GM19468 (cell line): ENCODE measurements at regions not wholly inside any gene's neighbourhood (a gene's known extent, or its start where the extent isn't known, plus 50 kb on each side); places are given as distances from the start of the nearest gene placed in this dataset.
"Not testable (repeated sequence)": the region's sequence is repeated elsewhere in the genome, so short reads cannot be mapped to it uniquely, and the experiment has no call there.

Experiments used
- ATAC-seq: cut with Tn5 transposase; IDR thresholded peaks from one replicate; pipeline ENCODE4 v1.9.1; 2021; ENCODE audit warnings: mild to moderate bottlenecking, moderate library complexity, moderate number of reproducible peaks; ENCODE audit not compliant: unreplicated experiment; ENCODE audit errors: extremely low read depth

GRCh38 chr4:4004702-4005101 lies 222.0 kb downstream of the OTOP1 start:
- not testable (repeated sequence) for ATAC-seq

DNA sequence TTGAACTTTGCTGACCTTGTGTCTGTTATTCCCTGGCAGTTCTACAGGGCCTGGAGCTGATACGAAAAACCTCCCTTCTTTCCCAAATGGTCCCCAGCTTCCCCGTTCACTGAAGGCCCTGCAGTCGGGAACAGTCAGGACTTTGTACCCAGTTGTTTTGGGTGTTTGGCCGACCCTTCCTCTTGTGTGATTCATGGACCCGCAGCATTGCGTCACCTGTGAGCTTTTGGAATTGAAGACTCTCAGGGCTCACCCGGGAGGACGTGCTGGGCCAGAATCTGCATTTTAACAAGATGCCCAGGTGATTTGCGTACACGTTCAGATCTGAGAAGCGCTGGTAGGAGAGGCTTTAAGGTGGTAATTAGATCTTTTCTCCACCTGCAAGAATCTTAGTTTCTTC lies 220.4 kb downstream of the OTOP1 start:
- not testable (repeated sequence) for ATAC-seq

GRCh38 chr4:4019071-4019470 lies 207.7 kb downstream of the OTOP1 start:
- ATAC-seq: not testable (repeated sequence)

- ATAC-seq: not testable (repeated sequence)
Observed at GRCh38 chr4:4021161-4021560, 205.6 kb downstream of the OTOP1 start.

GRCh38 chr4:4026708-4027107 lies 200.0 kb downstream of the OTOP1 start:
- ATAC-seq: not testable (repeated sequence)

DNA sequence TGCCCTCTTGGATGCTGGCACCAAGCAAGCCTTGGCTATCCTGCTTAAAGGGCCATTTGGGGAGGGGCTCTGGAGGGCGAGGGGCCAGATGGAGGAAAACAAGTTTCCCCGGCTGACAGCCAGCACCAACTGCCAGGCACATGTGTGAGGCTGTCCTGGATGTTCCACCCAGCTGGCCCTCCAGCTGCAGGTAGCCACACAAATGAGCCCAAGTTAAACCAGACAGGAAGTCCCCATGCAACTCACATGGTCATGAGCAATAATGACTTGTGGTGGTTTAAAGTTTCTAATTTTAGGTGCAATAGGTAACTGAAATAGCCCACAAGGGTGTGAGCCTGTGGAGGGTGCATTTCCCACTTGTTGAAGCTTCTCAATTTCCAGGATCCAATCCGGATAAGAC lies 198.0 kb downstream of the OTOP1 start:
- peak; percentile 26 for ATAC-seq

- not testable (repeated sequence) for ATAC-seq
Observed at GRCh38 chr4:4030509-4030908, 196.2 kb downstream of the OTOP1 start.

- not testable (repeated sequence) for ATAC-seq
Observed at GRCh38 chr4:4031446-4032135, 195.1 kb downstream of the OTOP1 start.

- not testable (repeated sequence) for ATAC-seq
Observed at GRCh38 chr4:4032364-4032763, 194.4 kb downstream of the OTOP1 start.

GRCh38 chr4:4032801-4033605 lies 193.7 kb downstream of the OTOP1 start:
- ATAC-seq: not testable (repeated sequence)

GRCh38 chr4:4037399-4038138 lies 189.2 kb downstream of the OTOP1 start:
- ATAC-seq: not testable (repeated sequence)

- not testable (repeated sequence) for ATAC-seq
Observed at GRCh38 chr4:4045823-4046222, 180.9 kb downstream of the OTOP1 start.

- ATAC-seq: not testable (repeated sequence)
Observed at GRCh38 chr4:4046686-4047085, 180.0 kb downstream of the OTOP1 start.

DNA sequence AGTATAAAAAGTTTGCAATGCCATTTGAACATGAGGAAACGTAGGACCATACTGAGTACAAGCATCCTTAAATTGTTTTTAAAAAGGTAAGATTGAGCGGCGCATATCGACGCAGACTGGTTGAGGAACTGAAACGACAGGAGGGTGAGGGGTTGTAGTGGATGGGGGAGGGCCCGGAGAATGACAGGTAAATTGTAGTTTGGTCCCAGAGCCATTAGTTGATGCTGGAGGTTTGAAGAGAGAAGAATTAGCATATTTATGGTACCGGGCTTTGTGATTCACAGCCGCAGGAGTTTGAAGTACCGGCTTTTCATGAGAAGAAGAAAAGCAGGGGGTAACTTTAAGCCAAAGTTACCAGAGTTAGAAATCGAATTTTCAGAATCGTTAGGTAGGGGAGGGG lies 179.5 kb downstream of the OTOP1 start:
- ATAC-seq: not testable (repeated sequence)

GRCh38 chr4:4048227-4048626 lies 178.5 kb downstream of the OTOP1 start:
- not testable (repeated sequence) for ATAC-seq

- not testable (repeated sequence) for ATAC-seq
Observed at GRCh38 chr4:4050781-4051180, 175.9 kb downstream of the OTOP1 start.

DNA sequence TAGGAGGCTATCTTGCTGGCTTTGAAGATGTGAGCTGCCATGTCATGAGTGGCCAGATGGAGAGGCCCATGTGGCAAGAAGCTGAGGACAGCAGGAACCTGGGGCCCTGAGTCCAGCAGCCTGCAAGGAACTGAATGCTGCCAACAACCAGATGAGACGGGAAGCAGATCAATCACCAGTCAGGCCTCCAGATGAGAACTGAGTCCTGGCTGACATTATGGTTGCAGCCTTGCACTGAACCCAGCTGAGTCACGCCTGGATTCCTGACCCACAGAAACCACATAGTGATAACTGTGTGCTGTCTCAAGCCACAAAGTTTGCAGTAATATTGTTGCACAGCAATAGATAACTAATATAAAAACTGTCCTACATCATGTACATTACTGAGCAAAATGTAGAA lies 173.8 kb downstream of the OTOP1 start:
- ATAC-seq: not testable (repeated sequence)

DNA sequence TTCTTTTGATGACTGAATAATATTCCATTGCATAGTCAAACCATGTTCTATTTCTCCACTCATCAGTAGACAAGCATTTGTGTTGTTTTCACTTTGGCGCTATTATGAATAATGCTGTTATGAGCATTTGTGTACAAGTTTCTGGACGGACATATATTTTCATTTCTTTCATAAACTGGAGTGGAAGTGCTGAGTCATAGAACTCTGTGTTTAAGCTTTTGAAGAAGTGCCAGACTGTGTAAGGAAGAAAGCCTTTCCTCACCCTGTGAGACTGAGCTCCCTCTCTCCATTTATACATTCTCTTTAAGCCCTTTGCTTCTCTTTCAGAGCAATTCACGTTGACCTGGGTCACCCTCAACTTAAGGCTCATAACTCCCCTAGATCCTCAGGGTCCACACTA lies 169.5 kb downstream of the OTOP1 start:
- ATAC-seq: not testable (repeated sequence)

- ATAC-seq: not testable (repeated sequence)
Observed at GRCh38 chr4:4084171-4084570, 142.6 kb downstream of the OTOP1 start.

DNA sequence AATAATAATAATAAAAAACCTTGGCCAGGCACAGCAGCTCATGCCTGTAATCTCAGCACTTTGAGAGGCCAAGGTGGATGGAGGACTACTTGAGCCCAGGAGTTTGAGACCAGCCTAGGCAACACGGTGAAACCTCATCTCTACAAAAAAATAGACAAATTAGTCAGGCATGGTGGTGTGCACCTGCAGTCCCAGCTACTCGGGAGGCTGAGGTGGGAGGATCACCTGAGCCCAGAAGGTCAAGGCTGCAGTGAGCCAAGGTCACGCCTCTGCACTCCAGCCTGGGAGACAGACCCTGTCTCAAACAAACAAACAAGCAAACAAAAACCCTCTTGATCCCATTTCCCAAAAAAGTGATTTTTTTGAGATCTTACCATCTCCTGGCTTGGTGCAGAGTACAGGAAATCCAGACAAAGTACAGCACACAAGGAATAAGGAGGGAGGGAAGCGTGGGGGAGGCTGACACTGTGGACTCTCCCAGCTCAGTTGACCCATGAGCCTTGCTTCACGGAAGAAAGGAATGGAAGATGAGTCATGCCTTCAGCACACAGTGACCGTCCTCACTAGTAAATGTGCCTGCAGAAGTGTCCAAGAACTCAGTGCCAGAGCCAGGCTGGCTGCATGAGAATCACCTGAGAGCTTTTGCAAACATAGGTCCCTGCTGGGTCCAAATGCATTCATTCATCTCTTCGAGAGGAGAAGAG lies 136.9 kb downstream of the OTOP1 start:
- ATAC-seq: not testable (repeated sequence)
